Stromal cell of bone marrow (primary cell): ENCODE measurements at regions not wholly inside any gene's neighbourhood (a gene's known extent, or its start where the extent isn't known, plus 50 kb on each side); places are given as distances from the start of the nearest gene placed in this dataset.
A peak's percentile ranks its signal among the peaks of the same experiment; 100 is the strongest.
"Not testable (repeated sequence)": the region's sequence is repeated elsewhere in the genome, so short reads cannot be mapped to it uniquely, and the experiment has no call there.

ENCODE experiments used
- DNase-seq: peaks from one replicate; pipeline ENCODE4 v3.0.0-alpha.2; 2012; ENCODE audit warnings: low read depth

- no peak for DNase-seq
These were observed 224.7 kb upstream of the FAM78B start for GRCh38 chr1:166391279-166392066.

- no peak for DNase-seq
These were observed 228.9 kb upstream of the FAM78B start for GRCh38 chr1:166395729-166396128.

- DNase-seq = not testable (repeated sequence)
These were observed 242.7 kb upstream of the FAM78B start for GRCh38 chr1:166409253-166410082.

GRCh38 chr1:166410083-166410385 is 243.2 kb upstream of the FAM78B start:
- no peak for DNase-seq

GRCh38 chr1:166416831-166417230 is 250.0 kb upstream of the FAM78B start:
- DNase-seq = not testable (repeated sequence)

GRCh38 chr1:166418344-166418933 is 251.6 kb upstream of the FAM78B start:
- no peak for DNase-seq

DNA sequence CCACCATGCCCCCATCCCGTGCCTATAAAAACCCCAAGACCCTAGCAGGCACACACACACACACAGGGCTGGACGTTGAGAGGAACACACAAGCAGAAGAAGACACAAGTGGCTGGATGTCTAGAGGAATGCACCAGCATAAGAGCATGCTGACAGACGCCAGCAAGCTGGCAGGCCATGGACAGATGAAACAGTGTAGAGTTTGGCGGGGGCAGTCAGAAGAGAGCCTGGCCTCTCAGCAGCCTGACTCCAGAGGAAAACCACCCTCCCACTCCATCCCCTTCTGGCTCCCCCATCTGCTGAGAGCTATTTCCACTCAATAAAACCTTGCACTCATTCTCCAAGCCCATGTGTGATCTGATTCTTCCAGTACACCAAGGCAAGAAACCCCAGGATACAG is 255.8 kb upstream of the FAM78B start:
- DNase-seq = not testable (repeated sequence)

- DNase-seq = no peak
These were observed 265.9 kb upstream of the FAM78B start for GRCh38 chr1:166432655-166433054.

DNA sequence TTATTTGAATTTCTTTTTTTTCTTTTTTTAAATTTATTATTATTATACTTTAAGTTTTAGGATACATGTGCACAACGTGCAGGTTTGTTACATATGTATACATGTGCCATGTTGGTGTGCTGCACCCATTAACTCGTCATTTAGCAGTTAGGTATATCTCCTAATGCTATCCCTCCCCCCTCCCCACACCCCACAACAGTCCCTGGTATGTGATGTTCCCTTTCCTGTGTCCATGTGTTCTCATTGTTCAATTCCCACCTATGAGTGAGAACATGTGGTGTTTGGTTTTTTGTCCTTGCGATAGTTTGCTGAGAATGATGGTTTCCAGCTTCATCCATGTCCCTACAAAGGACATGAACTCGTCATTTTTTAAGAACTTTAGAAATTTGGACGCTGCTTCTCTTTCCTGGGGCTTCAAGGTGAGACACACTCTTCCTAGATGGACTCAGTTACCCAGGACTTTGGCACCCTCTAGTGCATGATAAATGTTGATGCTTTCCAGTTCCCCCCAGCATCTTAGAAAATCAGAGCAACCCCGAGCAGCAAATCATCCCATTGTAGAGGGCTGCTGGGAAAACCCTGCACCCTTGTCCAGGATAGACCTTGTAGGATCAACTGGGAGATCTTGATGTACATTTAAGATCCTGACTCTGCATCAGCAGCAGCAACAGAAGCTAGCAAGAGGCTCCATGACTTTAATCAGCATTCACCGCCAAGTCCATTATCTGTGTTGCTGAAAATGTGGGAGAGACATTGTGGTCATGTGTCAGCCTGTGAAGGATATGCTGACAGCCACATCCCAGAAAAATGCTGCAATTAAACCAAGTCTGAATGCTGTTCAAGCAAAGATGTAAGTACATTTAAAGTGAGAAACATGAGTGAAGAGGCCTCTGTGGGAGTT is 266.9 kb upstream of the FAM78B start:
- DNase-seq = not testable (repeated sequence)

- no peak for DNase-seq
These were observed 290.9 kb upstream of the FAM78B start for GRCh38 chr1:166457700-166458099.

DNA sequence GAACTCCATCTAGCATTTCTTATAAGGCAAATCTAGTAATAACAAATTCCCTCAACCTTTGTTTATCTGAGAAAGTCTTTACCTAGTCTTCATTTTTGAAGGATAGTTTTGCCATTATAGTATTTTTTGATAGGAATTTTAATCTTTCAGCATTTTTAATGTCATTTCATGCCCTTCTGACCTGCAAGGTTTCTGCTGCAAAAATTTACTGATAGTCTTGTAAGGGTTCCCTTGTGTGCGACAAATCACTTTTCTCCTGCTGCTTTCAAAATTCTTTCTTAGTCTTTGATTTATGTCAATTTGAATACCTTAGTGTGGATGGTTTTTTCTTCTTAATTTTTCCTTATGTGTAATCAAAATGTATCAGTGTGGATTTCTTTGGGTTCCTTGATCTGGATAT is 297.5 kb upstream of the FAM78B start:
- DNase-seq = no peak

GRCh38 chr1:166470014-166470413 is 303.2 kb upstream of the FAM78B start:
- DNase-seq = no peak

GRCh38 chr1:166470441-166470840 is 303.6 kb upstream of the FAM78B start:
- DNase-seq = peak; percentile 2

- no peak for DNase-seq
These were observed 304.6 kb upstream of the FAM78B start for GRCh38 chr1:166471359-166471758.

- peak; percentile 10 for DNase-seq
These were observed 312.3 kb upstream of the FAM78B start for GRCh38 chr1:166479052-166479631.

DNA sequence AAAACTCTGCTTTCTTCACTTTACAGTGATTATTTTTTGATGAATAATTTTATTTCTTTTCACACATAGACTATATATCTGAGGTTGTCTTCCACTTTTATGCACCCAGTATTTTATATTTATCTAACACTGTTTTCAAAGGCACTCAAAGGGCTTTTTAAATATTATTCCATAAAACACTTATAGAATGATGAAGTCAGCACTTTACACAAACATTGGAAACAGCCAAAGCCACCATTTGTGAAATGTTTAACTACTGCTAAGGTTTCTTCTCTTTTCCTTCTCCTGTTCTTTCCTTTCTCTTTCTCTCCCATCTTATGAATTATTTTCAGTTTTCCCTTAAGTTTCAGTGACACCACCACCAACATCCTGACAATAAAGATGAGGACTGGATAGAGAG is 317.7 kb upstream of the FAM78B start:
- DNase-seq = no peak

DNA sequence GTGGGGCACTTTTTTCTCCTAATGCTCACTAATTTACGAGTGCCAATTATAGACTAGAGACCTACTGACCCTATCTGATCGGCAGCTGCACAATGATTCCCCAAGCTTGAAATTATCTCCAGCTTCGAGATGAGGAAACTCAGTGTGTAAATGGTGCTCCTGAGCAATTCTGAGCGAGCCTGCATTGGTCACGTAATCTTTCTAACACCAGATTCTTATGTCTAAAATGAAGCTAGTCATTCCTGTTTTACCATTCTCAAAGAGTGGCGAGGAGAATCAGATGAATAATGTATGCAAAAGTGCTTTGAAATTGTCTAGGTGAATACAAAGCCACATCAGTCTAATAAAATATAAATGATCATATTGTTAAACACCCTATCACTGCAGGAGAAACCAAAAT is 318.1 kb upstream of the FAM78B start:
- no peak for DNase-seq

- no peak for DNase-seq
These were observed 318.8 kb upstream of the FAM78B start for GRCh38 chr1:166485620-166486019.

- DNase-seq = no peak
These were observed 321.5 kb upstream of the FAM78B start for GRCh38 chr1:166488327-166488726.

DNA sequence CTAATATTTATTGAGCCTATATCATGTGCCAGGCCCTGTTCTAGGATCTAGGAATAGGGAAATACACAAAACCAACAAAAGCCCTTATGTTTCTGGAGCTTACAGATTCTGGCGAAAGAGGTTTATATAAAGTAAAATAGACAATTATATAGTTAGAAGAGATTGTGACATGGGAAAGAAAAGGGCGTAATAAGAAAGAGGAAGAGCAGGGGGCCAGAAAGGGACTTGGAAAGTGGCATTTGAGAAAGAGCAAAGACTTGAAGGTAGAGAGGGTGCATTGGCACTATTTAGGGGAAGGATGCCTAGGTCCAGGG is 322.5 kb upstream of the FAM78B start:
- no peak for DNase-seq

DNA sequence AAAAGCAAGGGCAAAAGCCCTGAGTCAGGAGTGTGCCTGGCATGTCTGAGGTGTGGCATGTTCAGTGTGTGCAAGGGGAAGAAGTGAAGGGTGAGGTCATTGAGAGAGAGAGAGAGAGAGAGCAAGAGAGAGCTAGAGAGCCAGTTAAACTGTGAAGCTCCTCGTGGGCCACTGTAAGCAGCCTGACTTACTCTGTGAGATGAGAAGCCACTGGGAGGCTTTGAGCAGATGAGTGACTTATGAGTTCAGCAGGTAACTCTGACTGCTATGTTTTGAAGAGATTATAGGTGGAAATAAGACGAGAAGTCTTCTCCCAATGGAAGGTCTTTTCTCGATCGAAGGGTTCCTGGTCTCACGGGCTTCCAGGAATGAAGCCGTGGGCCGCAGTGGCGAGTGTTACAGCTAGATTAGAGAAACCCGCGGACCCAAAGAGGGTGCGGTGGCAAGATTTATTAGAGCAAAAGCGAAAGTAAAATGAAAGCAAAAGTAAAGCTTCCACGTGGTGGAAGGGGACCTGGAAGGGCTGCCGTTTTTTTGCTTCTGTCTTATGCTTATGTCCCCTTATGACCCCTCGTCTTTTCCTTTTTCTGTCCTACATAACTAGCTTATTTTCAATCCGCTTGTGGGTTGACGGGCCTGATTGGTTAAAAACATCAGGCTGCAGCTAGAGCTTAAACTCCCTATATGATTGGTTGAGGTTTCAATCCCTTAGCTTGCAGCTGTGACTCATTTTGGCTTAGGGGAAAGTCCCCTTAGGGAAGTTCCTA is 323.1 kb upstream of the FAM78B start:
- peak; percentile 6 for DNase-seq
